Choroid plexus epithelial cell (primary cell): ENCODE measurements at regions not wholly inside any gene's neighbourhood (a gene's known extent, or its start where the extent isn't known, plus 50 kb on each side); places are given as distances from the start of the nearest gene placed in this dataset.

Experiments
- DNase-seq: peaks from one replicate; pipeline ENCODE4 v3.0.0-alpha.2; 2010; ENCODE audit warnings: low read depth
- H3K4me3 ChIP-seq: 2 replicates; pipeline ENCODE4 v1.5.1; 2011; ENCODE audit warnings: low read depth, mild to moderate bottlenecking, control low read depth, low read length, moderate library complexity
- TF ChIP-seq, protein P1 (sequence below): conservative IDR thresholded peaks from 2 replicates; pipeline ENCODE4 v1.5.1; 2011; ENCODE audit warnings: low read depth, mild to moderate bottlenecking, control low read depth, inconsistent platforms, low read length, moderate library complexity

DNA sequence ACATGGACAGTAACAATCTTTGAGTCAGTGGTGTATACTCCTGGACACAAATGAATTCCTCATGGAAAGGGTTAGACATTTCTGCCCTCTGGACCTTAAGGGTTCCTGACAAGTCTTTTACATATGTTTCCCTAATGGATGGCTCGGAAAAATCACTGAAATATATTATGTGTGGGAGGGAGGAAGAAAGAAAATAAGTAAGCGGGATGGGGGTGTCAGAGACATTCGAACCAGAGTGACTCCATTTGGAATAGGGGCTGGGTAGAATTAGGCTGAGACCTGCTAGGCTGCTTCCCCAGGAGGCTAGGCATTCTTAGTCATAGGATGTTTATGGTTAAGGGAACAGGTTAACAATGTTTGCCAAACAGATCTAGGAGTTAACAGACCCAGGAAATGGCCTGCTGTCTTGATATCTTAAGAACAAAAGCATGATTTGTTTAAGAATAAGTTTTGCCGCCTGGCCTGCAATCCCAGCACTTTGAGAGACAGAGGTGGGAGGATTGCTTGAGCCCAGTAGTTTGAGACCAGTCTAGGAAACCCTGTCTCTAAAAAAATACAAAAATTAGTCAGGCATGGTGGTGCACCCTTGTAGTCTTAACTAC lies 1241.7 kb downstream of the TYW1 start:
- no peak for DNase-seq
- TF ChIP-seq, protein P1, sequence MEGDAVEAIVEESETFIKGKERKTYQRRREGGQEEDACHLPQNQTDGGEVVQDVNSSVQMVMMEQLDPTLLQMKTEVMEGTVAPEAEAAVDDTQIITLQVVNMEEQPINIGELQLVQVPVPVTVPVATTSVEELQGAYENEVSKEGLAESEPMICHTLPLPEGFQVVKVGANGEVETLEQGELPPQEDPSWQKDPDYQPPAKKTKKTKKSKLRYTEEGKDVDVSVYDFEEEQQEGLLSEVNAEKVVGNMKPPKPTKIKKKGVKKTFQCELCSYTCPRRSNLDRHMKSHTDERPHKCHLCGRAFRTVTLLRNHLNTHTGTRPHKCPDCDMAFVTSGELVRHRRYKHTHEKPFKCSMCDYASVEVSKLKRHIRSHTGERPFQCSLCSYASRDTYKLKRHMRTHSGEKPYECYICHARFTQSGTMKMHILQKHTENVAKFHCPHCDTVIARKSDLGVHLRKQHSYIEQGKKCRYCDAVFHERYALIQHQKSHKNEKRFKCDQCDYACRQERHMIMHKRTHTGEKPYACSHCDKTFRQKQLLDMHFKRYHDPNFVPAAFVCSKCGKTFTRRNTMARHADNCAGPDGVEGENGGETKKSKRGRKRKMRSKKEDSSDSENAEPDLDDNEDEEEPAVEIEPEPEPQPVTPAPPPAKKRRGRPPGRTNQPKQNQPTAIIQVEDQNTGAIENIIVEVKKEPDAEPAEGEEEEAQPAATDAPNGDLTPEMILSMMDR, result no peak
- H3K4me3 ChIP-seq, result no peak overlapping the region

DNA sequence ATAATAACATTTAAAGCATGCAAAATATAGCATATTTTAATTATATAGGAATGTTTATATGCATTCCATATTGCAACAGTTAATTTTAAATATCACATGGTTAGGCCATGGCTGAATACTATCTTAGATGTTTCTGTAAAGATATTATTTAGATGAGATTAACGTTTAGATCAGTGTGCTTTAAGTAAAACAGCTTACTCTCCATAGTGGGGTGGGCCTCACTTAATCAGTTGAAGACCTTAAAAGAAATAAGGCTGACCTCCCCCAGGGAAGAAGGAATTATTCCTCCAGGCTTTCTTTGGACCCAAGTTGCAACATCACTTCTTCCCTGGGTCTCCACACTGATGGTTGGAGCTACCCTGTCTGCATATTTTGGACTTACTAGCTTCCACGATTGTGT lies 1246.5 kb downstream of the TYW1 start:
- TF ChIP-seq, protein P1, result no peak
- no peak for DNase-seq

DNA sequence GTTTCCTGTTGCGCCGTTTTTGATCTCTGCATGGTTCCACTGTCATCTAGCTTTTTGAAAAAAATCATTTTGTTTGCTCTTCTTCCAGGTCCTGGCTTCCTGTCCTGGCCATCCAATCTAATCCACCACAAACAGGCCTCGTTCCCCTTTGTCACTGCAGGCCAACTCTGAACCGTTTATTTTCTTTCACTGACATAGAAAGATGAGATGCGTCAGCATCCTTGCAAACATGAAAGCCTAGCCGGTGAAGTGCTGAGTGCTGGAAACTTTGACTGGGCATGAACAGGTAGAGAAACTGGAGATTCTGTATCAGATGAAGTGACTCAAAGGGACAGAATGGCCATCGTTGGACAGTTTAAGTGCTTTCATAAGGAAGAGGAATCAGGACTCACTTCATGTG lies 1247.8 kb downstream of the TYW1 start:
- no peak for DNase-seq
- no peak overlapping the region for H3K4me3 ChIP-seq
- TF ChIP-seq, protein P1, result no peak

More for the DNA sequence above, 1246.5 kb downstream of the TYW1 start:
- no peak overlapping the region for H3K4me3 ChIP-seq

DNA sequence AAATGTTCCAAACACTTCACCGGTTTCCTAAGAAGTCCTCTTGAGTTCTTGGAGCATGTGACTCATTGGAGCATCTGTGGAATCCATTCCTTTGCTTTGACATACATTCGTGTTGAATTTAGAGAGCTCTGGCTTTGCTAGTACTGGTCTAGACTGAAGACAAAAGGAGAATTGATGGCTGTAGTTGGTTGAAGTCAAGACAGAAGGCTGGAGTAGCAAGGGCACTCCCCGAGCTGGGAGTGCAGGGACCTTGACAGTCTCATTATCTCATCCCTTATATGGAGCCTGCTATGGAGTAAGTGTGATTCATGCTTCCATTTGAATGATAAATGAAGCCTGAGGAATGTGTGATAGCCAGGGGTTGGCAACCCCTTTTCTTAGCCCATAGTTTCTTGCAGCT lies 1249.1 kb downstream of the TYW1 start:
- no peak for DNase-seq
- TF ChIP-seq, protein P1, result no peak
- no peak overlapping the region for H3K4me3 ChIP-seq

DNA sequence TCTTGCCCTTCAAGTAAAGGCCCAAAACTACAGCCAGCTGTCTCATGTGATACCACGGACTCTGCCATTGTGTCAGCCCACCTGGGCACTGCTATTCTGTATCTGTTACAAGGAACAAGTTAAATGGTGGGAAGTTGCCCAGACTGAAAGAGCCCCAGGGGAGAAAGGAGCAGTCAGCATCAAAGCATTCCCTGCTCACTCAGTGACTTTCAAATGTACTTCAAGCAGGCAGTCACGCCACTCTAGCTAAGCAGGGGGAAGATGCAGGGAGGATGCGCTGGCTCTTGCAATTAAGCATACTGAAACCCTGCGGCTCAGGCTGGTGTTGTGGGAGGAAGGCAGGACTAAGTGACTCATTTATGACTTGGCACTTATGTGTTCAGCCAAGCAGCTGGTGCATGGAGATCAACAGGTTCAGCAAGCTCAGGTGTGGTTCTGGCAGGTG lies 1249.6 kb downstream of the TYW1 start:
- DNase-seq, result no peak
- no peak overlapping the region for H3K4me3 ChIP-seq
- TF ChIP-seq, protein P1, result no peak

DNA sequence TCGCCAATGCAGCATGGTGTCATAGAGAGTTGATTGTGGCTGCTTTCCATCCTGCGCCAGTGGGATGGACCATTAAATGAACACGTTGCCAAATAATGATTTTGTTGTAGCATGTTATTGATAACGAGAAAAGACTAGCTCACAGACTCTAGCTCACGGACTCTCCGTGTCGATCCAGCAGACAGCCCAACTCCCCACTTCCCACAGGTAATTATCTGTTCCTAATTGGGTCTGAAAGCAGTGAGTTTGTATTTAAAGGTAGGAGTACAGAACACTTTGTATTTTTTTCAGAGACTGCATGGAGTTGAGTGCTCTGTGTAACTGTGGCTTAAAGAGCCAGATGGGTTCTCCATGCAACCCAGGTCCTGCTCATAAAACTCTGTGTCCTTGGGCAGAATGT lies 1250.5 kb downstream of the TYW1 start:
- no peak overlapping the region for H3K4me3 ChIP-seq
- TF ChIP-seq, protein P1, result no peak
- no peak for DNase-seq

DNA sequence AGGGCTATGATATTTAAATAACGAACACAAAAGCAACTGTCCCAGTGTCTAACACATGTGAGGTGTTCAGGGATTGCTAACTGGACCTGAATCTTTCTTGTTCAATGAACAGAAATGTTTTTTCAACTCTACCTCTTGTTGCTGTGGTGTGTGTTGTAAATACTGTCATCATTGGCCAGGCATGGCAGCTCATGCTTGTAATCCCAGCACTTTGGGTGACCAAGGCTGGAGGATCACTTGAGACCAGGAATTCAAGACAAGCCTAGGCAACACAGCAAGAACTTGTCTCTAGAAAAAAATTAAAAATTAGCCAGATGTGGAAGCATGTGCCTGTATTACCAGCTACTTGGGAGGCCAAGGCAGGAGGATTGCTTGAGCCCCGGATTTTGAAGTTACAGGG lies 1250.9 kb downstream of the TYW1 start:
- DNase-seq, result no peak
- no peak overlapping the region for H3K4me3 ChIP-seq
- TF ChIP-seq, protein P1, result no peak
